MM.1S (cell line): ENCODE measurements at regions not wholly inside any gene's neighbourhood (a gene's known extent, or its start where the extent isn't known, plus 50 kb on each side); places are given as distances from the start of the nearest gene placed in this dataset.

Experiments
- EZH2 ChIP-seq: fragments of 300-600 bp; sonication (generic); optimal IDR thresholded peaks from 2 replicates; pipeline ENCODE3; 2017; ENCODE audit warnings: low read depth, mild to moderate bottlenecking, antibody characterized with exemption, low read length, mixed read lengths
- EZH2phosphoT487 ChIP-seq: fragments of 300-600 bp; sonication (generic); IDR thresholded peaks from 2 replicates; pipeline ENCODE4 v1.6.1; 2018; ENCODE audit warnings: antibody characterized with exemption, low read length
- TF ChIP-seq, protein P1 (sequence below): fragments of 300-600 bp; sonication (generic); IDR thresholded peaks from 2 replicates; pipeline ENCODE4 v1.5.1; 2016; ENCODE audit warnings: antibody characterized with exemption, low read length, mixed read lengths

DNA sequence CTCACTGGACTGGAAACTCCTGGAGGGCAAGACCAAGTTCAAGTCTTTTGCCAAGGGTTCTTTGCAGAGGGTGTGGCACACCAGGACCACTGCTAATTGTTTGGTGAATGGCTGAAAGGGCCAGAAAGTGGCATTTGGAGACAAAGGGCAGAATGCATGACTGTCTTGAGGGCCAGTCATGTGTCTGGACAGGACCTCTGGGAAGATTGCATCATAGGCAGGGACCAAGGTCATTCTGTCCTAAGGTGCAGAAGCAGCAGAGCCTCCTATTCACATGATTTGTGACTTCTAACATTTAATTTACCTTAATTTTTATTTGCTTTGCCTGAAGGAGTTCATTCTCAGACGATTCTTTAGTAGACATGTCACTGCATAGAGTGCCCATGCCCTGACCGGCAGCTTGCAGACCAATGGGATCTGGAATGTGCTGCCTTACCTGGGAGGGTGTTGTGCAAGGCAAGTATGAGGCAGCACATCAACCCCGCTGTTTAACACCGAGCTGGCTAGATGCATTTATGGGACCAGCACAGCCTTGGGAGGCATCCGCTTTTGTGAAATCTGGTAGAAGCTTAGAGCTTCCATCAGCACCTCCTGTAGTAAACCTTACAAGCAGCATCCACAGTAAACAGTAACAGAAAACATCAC is 62.3 kb upstream of the MAF start:
- TF ChIP-seq, protein P1, sequence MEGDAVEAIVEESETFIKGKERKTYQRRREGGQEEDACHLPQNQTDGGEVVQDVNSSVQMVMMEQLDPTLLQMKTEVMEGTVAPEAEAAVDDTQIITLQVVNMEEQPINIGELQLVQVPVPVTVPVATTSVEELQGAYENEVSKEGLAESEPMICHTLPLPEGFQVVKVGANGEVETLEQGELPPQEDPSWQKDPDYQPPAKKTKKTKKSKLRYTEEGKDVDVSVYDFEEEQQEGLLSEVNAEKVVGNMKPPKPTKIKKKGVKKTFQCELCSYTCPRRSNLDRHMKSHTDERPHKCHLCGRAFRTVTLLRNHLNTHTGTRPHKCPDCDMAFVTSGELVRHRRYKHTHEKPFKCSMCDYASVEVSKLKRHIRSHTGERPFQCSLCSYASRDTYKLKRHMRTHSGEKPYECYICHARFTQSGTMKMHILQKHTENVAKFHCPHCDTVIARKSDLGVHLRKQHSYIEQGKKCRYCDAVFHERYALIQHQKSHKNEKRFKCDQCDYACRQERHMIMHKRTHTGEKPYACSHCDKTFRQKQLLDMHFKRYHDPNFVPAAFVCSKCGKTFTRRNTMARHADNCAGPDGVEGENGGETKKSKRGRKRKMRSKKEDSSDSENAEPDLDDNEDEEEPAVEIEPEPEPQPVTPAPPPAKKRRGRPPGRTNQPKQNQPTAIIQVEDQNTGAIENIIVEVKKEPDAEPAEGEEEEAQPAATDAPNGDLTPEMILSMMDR: no peak
- TF ChIP-seq EZH2phosphoT487: no peak
- TF ChIP-seq EZH2: no peak
